ENCODE measurements at regions not wholly inside any gene's neighbourhood (a gene's known extent, or its start where the extent isn't known, plus 50 kb on each side); places are given as distances from the start of the nearest gene placed in this dataset.
"Not testable (repeated sequence)": the region's sequence is repeated elsewhere in the genome, so short reads cannot be mapped to it uniquely, and the experiment has no call there.

DNA sequence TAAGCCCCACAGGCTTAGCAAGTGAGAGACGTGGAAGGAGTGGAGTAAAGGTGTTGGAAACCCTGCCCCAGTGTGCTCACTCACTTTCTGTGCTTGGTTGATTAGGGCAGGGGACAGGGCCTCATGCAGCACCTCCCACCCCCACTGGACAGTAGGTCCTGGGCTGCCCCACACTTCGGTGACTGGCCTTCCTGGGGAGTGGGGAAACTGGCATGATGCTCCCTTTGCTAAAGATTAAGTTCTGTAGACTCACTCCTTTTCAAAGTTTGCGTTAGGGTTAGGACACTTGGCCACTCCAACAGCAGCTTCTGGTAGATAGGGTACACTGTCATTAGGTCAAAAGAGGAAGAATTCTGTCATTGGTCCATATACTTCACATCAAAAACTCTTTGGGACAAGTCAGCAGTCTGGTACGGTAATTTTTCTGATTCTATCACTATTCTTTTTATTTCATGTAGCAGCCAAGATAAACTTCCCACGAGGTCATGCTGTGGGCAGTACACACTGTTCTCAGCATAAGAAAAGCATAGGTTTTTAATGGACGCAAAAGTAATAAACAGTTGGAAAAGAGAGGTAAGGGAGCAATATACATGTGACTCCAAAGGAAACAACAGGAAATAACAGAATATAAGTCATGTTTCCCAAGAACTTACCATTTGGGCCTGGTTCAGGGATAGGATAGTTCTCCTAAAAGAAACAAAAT, 106.6 kb upstream of the TERB2 start:
- DNase-seq (ENCODE audit: low read depth): not testable (repeated sequence)

DNA sequence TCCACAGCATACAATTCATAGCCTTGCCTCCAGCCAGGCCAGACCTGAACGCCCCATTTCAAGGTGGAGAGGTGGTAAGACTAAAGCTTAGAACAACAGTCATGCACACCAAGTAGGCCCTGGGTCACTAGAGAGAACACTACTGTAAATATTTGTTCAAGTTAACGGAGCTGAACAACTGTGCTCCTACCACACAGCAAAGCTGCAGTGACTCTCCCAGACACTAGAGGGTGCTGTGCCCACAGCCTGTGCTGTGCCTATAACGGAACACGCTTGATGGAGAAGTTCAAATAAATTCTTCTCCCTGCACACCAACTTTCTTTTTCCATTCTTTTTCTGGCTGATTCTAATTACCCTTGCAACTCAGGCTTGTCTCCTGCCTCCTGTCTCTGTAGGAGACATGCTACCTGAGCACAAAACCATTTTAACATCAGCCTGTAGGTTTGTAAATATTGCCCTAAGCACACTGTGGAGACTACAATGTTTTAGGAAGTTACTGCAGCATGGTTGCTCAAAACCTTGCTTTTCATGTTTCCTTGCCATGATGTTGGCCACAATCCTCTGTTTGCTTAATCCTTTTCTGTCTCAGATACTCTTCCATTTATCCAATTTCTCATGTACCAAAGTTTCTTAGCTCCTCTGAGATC, 103.1 kb upstream of the TERB2 start:
- DNase-seq (ENCODE audit: low read depth): peak; percentile 7

DNA sequence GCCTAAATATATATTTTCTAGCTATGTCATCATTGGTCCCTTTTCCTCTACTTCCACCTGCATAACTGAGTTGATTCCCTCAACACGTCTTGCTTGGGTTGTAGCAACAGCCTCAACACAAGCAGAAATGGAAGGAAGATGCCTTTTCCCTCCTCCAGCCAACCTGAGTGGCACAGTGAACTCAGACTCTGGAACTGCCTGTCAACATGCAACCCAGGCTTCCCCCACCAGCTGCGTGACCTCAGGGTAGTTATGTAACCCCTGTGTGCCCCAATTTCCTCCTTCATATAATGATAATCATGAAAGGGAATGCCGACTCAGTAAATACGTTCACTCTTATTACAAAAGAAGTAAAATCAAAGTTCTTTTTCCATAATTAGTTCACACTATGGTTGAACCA, 101.8 kb upstream of the TERB2 start:
- not testable (repeated sequence) for DNase-seq (ENCODE audit: low read depth)

DNA sequence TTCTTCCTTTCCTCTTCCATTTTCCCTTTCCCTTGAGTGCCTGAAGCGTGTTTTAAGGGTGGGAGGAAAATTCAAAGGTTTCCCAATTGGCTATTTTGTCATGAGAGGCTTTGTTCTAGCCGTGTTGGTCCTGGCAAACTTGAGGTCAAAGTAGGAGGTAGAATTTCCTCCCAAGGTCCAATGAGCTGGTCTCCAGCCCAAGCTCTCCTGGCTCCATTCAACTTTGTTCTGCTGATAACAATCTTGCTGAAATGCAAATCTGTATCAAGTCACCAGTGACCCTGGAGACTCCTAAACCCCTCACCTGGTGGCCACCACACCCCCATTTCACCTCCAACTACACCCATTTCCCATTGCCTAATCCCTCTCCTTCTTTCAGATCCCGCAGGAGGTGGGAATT, 100.2 kb upstream of the TERB2 start:
- DNase-seq (ENCODE audit: low read depth): not testable (repeated sequence)

DNA sequence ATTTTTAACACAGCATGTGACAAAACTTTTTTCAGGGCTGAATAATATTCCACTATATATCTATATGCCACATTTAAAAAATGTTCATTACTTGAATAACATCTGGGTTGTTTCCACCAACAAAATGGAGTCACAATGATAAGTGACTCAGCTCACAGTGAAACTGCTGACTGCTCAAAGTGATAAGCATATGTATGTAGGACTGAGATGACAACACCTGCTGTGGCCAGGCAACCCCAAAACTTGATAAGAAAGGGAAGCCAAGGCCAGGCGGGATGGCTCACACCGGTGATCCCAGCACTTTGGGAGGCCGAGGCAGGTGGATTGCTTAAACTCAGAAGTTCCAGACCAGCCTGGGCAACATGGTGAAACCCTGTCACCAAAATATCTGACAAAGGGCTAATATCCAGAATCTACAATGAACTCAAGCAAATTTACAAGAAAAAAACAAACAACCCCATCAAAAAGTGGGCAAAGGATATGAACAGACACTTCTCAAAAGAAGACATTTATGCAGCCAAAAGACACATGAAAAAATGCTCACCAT, 99.2 kb upstream of the TERB2 start:
- not testable (repeated sequence) for DNase-seq (ENCODE audit: low read depth)

DNA sequence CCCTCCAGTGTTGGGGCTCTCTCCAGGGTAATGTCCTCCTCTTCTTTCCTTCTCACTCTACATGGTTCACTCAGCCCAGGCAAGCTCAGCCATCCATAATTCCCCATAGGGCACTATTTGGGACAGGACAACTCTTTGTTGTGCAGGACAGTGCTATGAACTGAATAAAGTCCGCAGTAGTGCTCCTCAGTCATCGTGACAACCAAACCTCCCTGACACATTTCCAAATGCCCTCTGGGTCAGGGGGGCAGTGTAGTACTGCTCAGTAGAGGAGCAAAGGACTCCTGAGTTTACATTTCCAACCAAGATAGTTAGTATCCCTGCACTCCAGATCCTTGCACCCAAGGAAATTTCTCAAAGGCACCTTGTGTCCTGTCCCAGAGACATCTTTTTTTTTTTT, 97.4 kb upstream of the TERB2 start:
- not testable (repeated sequence) for DNase-seq (ENCODE audit: low read depth)

DNA sequence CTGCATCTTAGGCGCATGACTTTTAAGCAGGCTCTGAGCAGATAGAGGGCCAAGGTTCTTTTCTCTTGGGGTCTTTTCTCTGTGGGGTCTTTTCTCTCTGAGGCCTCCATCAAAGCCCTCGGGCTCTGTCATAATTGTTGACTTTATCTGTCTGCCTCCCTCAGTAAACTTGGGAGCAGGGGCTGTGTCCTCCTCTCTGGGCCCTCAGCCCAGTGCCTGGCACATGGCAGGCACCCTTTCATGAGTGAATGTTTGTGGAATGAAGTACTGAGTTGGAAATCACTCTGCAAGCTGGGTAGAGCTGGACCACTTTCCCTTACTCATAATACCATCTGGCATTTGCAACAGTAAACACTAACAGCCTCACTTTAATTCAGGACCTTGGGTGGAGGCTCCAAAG, 96.3 kb upstream of the TERB2 start:
- DNase-seq (ENCODE audit: low read depth): not testable (repeated sequence)

DNA sequence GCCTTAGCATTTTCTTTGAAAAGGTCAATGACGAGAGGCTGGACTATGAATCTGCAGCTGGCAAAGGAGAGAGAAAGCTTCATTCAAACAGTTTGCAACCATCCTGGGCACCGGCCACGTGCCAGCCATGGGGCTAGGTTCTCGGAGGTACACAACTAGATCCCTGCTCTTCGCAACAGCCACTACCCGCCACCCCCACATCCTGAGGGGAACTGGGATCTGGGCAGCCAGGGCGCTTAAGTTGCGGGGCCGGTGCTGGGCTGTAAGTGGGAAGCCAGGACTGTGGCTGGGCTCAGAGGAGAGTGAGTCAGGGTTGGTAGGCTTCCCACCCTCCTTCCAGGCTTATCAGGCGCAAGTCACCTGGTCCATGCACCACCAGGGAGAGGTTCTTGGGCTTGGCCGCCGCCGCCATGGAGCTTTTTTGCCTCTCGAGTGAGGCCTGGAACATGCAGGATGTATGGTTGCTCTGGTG, 95.0 kb upstream of the TERB2 start:
- DNase-seq (ENCODE audit: low read depth): no peak

DNA sequence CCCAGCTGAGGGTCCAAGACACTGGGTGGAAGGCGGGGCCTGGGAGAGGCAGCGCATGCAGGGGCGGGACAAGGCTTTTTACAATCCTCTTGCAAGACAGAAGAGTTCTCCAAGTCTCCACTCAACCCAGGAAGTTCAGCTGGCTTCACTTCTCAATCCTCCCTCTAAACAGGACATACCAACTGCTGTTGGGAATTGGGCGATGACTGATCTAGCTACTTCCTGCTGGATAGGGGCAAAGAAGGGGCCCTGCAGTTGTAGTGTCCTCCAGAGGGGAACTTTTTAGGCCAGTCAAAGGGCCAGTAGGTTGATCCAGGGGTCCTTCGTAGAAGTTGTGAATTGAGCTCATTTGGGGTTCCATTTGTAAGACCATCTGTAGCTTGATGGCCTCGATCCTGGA, 94.6 kb upstream of the TERB2 start:
- no peak for DNase-seq (ENCODE audit: low read depth)

DNA sequence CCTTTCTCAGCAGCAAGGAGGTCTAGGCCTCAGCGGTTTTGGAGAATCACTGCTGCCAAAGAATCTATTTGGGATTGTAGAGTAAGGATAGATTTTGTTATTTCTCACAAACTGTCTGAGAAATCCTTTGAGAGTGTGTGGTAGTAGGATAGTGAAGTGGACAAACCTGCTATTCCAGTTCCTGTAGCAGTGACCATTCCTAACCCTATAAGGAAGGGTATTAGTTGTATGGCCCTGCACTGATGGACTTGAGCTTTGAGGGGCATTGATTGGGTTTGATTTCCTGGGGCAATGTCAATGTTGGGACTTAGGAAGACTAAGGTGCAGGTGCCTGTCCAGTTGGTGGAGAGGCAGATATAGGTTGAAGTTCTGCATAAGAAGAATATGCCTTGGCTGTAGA, 93.6 kb upstream of the TERB2 start:
- DNase-seq (ENCODE audit: low read depth): not testable (repeated sequence)

DNA sequence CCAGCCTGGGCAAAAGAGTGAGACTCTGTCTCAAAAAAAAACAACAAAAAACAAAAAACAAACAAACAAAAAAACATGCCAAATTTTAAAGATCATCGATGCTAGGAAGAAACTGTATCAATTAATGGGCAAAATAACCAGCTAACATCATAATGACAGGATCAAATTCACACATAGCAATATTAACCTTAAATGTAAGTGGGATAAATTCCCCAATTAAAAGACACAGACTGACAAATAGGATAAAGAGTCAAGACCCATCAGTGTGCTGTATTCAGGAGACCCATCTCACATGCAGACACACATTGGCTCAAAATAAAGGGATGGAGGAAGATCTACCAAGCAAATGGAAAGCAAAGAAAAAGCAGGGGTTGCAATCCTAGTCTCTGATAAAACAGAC, 88.4 kb upstream of the TERB2 start:
- DNase-seq (ENCODE audit: low read depth): not testable (repeated sequence)

DNA sequence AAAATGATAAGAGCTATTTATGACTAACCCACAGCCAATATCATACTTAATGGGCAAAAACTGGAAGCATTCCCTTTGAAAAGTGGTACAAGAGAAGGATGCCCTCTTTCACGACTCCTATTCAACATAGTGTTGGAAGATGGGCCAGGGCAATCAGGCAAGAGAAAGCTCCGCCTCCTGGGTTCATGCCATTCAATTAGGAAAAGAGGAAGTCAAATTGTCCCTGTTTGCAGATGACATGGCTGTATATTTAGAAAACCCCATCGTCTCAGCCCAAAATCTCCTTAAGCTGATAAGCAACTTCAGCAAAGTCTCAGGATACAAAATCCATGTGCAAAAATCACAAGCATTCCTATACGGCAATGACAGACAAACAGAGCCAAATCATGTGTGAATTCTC, 86.4 kb upstream of the TERB2 start:
- DNase-seq (ENCODE audit: low read depth): not testable (repeated sequence)

DNA sequence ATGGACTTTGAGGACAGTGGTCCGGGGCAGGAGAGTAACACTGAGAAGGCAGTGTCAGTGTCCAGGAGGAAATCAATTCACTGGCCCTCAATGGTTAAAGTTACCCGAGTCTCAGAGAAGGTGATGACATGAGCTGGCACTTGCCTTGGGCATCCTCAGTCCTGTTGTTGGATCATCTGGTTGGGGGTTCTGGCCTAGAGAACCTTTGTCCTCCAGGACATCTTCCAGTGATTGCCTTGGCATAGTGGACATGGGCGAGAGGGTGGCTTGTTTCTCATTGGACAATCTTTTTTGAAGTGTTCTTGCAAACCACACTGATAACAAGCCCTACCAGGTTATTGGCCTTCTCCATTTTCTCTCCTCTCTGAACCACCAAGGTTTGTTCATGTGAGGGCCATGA, 83.4 kb upstream of the TERB2 start:
- DNase-seq (ENCODE audit: low read depth): no peak

DNA sequence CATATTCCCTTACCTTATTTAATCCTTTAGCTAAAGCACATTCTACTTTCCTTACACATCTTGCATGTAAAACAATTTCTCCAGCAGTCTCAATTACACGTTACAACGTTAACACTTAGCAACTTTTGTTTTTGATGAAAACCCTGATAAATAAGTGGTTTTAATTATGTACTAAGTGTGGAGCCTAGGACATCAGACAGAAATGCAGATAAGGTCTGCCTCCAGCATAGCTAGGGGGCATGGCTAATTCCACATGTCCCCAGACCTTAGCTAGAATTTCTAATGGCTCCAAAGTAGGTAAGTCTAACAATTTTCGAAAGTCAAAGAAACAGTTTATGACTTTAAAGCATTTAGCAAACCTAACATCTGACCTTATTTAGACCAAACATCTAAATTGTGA, 77.4 kb upstream of the TERB2 start:
- DNase-seq (ENCODE audit: low read depth): no peak

DNA sequence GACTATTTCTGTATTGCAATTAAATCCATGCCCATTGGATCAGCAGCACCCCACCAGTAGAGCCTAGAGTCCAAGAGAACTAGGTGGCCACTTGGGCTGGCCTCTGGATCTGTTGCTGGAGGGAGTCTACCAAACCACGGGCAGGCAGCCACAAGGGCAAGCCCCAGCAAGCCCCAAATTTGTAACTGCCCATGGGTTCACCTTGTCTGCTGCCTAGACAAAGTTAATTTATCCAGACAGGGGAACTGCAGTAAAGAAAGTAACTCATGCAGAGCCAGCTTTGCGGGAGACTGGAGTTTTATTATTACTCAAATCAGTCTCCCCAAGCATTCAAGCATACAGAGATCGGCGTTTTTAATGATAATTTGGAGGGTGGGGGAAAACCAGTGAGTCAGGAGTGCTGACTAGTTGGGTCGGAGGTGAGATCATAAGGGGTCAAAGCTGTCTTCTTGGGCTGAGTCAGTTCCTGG, 74.0 kb upstream of the TERB2 start:
- no peak for DNase-seq (ENCODE audit: low read depth)

DNA sequence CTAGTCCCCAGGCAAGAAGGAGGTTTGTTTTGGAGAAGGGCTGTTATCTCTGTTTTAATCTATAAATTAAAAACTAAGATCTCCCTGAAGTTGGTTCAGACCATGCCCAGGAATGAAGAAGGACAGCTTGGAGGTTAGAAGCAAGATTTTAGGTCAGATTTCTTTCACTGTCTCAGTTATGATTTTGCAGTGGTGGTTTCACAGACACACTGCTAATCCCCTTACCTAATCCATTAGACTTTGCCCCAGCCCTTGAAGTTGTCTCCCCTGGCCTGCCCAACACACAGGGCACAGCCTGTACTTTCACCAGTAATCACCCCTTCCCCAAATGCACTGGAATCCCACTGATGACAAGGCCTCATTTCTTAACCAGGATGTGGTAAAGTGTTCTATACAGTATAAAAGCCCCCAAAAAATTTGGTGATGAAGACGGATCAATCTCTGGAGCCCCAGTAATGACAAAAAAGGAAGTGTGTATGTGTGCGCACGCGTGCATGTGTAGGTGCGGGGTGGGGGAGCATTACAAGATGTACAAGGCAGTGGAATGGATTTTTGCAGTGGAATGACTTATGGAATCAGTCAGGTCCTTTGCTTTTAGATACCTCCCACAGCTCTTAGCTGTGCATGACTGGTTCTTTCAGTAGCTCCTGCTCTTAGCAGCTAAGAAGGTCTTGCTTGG, 73.1 kb upstream of the TERB2 start:
- no peak for DNase-seq (ENCODE audit: low read depth)

DNA sequence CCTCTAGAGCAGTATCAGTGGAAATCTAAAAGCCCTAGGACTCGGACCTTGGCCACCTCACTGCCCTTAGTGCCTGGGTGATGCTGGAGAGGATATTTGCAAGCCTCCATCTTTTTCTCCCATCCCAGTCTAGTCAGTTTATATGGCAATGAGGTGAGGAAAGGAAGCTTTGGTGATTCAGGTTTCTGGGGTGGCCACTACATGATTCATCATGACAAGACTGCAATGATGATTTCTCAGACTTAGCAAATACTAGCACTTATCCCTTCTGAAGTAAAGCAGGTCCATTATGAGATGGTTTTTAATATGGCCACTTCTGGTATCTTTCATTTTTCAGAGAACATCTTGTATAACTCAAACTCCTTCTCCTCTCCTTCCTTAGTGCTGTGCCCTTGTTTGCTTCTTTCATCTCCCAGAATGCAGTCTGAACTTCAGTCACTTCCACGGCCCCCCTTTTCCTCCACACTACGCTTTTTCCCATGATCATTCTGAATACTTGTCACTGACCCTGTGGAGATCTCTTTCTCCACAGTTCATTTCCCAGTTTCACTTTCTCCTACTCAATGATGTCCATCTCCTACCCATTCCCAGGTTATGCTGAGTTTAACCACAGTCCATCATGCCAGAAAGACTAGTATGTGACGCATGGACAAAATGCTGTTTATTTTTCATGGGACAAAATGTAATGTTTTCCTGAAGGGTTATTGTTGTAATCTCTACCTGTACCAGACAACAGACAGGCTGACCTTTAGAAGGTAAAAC, 57.4 kb upstream of the TERB2 start:
- not testable (repeated sequence) for DNase-seq (ENCODE audit: low read depth)

DNA sequence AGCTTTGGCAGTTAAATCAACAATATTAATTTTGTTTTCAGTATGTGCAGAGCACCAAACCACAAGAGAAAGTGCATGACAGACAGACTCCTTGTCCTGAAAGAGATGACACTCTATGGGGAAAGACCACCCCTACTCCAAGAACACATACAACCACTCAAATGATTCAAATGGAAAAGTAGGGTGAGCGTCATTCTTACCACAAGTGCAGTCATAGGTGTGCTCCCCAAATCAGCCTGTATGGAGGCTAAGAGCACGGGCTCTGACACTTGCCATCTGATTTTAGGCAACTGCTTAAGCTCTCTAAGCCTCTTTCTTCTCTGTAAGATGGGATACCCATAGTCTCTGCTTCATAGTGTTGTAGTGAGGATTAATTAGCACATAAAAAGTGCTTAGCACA, 56.7 kb upstream of the TERB2 start:
- DNase-seq (ENCODE audit: low read depth): not testable (repeated sequence)

DNA sequence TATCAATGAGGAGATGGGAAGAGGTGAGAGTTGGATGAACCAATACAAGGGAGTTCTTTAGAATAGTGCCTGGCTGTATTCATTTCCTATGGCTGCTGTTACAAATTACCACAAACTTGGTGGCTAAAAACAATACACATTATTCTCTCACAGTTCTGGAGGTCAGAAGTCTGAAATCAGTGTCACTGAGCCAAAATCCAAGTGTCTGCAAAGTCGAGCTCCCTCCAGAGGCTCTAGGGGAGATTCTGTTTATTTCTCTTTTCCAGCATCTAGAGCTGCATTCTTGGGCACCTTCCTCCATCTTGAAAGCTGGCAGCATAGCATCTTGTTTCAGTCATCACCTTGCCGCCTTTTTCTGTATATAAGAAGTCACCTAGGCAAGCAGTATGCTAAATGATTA, 55.7 kb upstream of the TERB2 start:
- not testable (repeated sequence) for DNase-seq (ENCODE audit: low read depth)

DNA sequence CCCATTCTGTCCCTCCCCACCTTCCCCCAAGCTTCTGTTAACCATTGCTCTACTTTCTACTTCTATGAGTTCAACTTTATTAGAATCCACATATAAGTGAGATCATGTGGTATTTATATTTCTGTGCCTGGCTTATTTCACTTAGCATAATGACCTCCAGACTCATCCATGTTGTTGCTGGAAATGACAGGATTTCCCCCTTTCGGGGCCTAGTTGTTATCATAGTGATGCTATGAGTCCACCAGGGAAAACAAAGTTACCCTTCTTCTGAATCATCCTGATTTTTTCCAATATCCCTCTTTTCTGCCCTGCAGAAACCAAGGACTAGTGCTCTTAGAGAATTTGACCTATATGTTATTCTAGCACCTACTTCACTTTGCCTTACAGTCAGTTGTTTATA, 53.2 kb upstream of the TERB2 start:
- not testable (repeated sequence) for DNase-seq (ENCODE audit: low read depth)

DNA sequence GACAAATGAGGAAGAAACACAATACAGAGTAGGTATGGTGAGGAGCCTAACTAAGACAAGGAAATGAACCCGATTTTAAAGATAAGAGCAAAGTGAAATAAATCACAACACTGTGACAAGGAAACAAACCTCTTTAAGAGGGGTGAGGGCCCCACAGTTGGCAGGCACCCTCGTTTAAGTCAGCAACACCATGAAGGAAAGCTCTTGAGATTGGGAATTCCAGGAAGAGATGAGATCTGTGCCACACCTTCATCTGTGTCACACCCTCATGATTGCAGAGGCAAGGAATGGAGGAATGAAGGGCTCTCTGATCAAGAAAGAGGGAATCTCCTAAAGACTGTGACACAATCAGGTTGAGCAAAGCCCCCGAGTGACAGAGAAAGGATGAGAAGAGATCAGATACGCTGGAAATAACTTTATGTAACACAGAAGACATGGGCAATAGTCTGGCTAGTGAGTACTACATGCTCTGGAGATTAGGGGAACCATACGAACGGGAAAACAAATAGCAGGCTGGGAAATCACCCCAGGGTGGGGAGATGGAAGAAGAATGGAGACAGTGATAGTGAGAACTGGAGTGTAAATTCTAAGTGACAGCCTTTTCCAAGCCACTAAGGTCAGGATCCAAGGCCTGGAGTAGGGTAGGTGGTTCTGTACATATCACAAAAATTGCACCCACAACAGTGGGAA, 51.7 kb upstream of the TERB2 start:
- not testable (repeated sequence) for DNase-seq (ENCODE audit: low read depth)
